GM19397 (cell line): ENCODE measurements at regions not wholly inside any gene's neighbourhood (a gene's known extent, or its start where the extent isn't known, plus 50 kb on each side); places are given as distances from the start of the nearest gene placed in this dataset.
"Not testable (repeated sequence)": the region's sequence is repeated elsewhere in the genome, so short reads cannot be mapped to it uniquely, and the experiment has no call there.

Experiments used
- ATAC-seq: cut with Tn5 transposase; IDR thresholded peaks from one replicate; pipeline ENCODE4 v1.9.1; 2021; ENCODE audit warnings: mild to moderate bottlenecking, moderate library complexity; ENCODE audit not compliant: unreplicated experiment

- no peak for ATAC-seq
Measured at GRCh38 chr9:20240498-20240897, 381.8 kb downstream of the MLLT3 start.

DNA sequence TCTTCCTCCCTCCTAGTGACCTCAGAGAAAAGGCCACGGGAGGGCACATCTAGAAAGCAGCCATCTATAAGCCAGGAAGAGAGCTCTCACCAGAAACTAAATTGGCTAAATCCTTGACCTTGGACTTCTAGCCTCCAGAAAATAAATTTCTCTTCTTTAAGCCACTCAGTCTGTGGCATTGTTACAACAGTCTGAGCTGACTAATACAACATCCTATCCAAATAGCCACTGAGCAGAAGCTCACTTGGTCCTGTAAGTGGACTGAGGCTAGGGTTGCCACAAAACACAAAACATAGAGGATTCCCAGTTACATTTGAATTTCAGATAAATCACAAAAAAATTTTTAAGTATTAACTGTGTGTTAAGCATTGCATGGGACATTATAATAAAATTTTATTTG lies 383.4 kb downstream of the MLLT3 start:
- ATAC-seq: no peak

GRCh38 chr9:20237686-20238085 lies 384.6 kb downstream of the MLLT3 start:
- ATAC-seq: no peak

- no peak for ATAC-seq
Measured at GRCh38 chr9:20236676-20237075, 385.6 kb downstream of the MLLT3 start.

DNA sequence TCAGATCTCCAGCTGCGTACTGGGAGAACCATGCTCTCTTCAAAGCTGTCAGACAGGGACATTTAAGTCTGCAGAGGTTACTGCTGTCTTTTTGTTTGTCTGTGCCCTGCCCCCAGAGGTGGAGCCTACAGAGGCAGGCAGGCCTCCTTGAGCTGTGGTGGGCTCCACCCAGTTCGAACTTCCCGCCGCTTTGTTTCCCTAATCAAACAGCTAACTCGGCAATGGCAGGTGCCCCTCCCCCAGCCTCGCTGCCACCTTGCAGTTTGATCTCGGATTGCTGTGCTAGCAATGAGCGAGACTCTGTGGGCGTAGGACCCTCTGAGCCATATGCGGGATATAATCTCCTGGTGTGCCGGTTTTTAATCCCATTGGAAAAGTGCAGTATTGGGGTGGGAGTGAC lies 387.1 kb downstream of the MLLT3 start:
- not testable (repeated sequence) for ATAC-seq

- no peak for ATAC-seq
Measured at GRCh38 chr9:20228096-20228495, 394.2 kb downstream of the MLLT3 start.

- no peak for ATAC-seq
Measured at GRCh38 chr9:20227166-20227874, 395.0 kb downstream of the MLLT3 start.

DNA sequence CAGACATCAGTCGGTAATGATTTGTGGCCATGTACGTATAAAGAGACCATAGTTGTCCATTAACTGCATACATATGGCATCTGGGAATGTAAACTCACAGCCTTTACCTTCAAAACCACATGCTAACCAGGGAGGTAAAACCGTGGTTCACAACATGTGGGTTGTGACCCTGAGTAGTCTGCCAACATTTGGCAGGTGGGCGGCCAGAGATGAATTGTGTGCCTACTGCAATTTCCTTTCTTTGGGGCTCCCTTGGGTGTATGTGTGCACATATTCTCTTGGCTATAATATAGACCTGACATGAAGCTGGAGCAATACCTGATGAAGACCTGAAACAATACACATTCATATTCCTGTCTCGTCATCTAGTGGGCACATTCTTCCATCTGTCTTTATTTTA lies 396.0 kb downstream of the MLLT3 start:
- no peak for ATAC-seq

DNA sequence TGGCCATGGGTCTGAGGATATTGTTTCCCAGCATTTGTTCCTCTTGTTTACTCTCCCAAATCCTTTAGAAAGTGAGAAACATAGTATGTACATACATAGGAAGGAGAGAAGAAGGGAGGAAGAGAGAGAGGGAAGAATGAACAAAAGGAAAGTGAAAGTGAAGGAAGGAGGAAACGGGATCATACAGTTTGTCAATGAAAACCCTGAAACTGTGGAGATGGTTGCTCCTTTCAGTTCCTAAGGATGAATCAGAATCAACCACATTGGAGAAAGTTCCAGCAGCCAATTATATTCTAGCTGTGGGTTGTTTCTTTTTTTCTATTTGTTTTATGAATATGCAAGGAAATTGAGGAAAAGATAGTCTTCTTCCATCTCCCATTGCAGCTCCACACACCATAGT lies 396.5 kb downstream of the MLLT3 start:
- no peak for ATAC-seq

- no peak for ATAC-seq
Measured at GRCh38 chr9:20224756-20225155, 397.5 kb downstream of the MLLT3 start.

DNA sequence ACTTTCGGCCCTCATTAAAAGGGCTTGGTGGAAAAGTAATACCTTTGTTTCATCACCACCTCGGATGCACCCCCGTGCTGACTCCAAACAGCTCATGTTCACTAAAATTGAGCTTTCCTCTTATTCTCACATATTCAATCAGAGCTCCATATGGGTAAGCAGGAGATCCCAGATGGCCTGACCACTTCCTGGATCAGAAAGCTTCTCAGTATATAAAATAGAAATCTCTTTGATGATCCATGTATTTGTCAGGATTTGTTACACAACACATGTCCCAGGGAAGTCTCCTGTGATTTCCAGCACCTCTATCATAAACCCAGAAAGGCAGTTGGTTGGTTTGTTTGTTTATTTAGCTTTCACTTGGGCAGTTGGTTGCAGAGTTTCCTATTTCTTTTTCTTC lies 402.0 kb downstream of the MLLT3 start:
- no peak for ATAC-seq

- ATAC-seq: no peak
Measured at GRCh38 chr9:20219437-20219836, 402.9 kb downstream of the MLLT3 start.

- ATAC-seq: no peak
Measured at GRCh38 chr9:20217596-20217995, 404.7 kb downstream of the MLLT3 start.

DNA sequence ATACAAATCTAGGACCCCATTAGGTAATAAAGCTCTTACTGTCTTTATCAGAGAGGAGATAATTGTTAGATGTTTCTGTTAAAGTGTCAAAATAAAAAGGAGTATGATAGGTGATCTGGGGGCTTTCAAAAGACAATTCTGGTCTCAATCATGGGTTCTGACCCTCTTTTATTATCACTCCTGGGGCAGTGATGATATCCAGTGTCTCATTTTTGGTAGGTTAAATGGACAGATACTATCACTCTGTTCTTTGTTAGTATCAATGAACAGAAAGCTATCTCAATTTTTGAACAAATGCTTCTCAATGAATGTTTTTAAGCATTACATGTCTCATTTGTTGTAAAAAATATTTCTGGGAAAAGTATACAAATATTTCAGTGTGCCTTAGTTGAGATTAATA lies 405.9 kb downstream of the MLLT3 start:
- no peak for ATAC-seq

- ATAC-seq: no peak
Measured at GRCh38 chr9:20215552-20215951, 406.7 kb downstream of the MLLT3 start.

- ATAC-seq: no peak
Measured at GRCh38 chr9:20212806-20213205, 409.5 kb downstream of the MLLT3 start.

- ATAC-seq: no peak
Measured at GRCh38 chr9:20209391-20210340, 412.6 kb downstream of the MLLT3 start.

GRCh38 chr9:20208961-20209371 lies 413.3 kb downstream of the MLLT3 start:
- no peak for ATAC-seq

DNA sequence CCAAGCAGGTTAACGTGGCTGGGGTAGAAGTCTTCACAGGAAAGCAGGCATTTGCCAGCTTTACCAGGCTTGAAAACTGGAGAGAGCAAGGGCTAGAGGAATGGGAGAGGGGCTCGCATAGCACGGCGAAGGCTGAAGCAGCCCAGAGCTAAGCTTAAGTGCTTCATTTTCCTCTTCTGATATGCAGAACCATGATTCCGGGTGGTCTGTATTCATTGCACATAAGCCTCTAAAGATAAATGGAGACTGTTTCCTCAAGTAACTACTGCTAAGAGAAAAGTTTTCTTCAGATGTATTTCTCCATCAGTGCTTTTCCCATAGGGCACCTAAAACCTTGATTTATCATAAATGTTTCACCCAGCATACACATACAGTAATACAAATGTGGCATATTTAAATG lies 414.1 kb downstream of the MLLT3 start:
- ATAC-seq: no peak

GRCh38 chr9:20207176-20207575 lies 415.1 kb downstream of the MLLT3 start:
- ATAC-seq: no peak

DNA sequence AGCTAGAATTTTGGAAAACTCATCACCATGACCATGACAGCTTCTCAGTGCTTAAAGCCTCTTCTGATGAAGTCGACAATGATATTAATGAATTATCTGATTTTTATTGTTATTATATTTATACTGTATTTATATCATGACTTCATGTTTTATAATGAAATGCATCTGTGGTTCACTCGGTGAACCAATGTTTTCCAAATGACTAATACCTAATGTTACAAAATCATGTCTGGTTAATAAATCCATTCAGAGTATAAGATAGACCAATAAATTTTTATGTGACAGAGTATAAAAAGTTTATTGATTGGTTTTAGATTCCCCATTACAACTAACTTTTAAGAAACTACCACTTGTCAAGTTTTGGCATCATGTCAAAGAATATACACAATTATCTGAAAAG lies 416.5 kb downstream of the MLLT3 start:
- no peak for ATAC-seq

- ATAC-seq: no peak
Measured at GRCh38 chr9:20200991-20201431, 412.2 kb upstream of the SLC24A2 start.
